Activated CD4-positive, alpha-beta memory T cell treated with anti-CD3 and anti-CD28 coated beads, Interleukin-2, amount 10 ng/mL, durations not matched to agents 7 days and 5 days (primary cell): ENCODE measurements at regions not wholly inside any gene's neighbourhood (a gene's known extent, or its start where the extent isn't known, plus 50 kb on each side); places are given as distances from the start of the nearest gene placed in this dataset.

ENCODE experiments used
- CTCF ChIA-PET: fragments of 350-600 bp; sonication (Branson Sonifier 250); formaldehyde crosslinking; loops from one replicate; lab custom pipeline; 2021; ENCODE audit warnings: antibody characterized with exemption, inconsistent platforms; lab: Charles Lee
- POLR2A ChIA-PET: fragments of 350-600 bp; sonication (Branson Sonifier 250); formaldehyde crosslinking; loops from one replicate; lab custom pipeline; 2021; ENCODE audit warnings: antibody characterized with exemption; lab: Charles Lee
- DNase-seq: peaks from one replicate; pipeline ENCODE4 v3.0.0-alpha.2; 2020
- H3K27ac Mint-ChIP-seq: one replicate; pipeline ENCODE4 v1.8.0; 2021; ENCODE audit warnings: mild to moderate bottlenecking, mixed read lengths
- H3K27me3 Mint-ChIP-seq: one replicate; pipeline ENCODE4 v1.8.0; 2021; ENCODE audit warnings: mixed read lengths
- H3K36me3 Mint-ChIP-seq: one replicate; pipeline ENCODE4 v1.8.0; 2021; ENCODE audit warnings: low read depth, mixed read lengths
- H3K4me1 Mint-ChIP-seq: one replicate; pipeline ENCODE4 v1.8.0; 2021; ENCODE audit warnings: mixed read lengths
- H3K4me3 Mint-ChIP-seq: one replicate; pipeline ENCODE4 v1.8.0; 2021; ENCODE audit warnings: mild to moderate bottlenecking, mixed read lengths
- H3K9me3 Mint-ChIP-seq: one replicate; pipeline ENCODE4 v1.8.0; 2021; ENCODE audit warnings: mixed read lengths

- H3K27me3 Mint-ChIP-seq, result no peaks in the 10 kb centered on the region
- peaks cover 2% of the 10 kb centered on the region for H3K9me3 Mint-ChIP-seq
- H3K4me1 Mint-ChIP-seq, result no peaks in the 10 kb centered on the region
- H3K4me3 Mint-ChIP-seq, result no peak overlapping the region
- ChIA-PET CTCF (no interaction called here), POLR2A (no interaction called here)
- H3K36me3 Mint-ChIP-seq, result no peaks in the 10 kb centered on the region
- no peak overlapping the region for H3K27ac Mint-ChIP-seq
- DNase-seq, result no peak
Measured at GRCh38 chr18:43994381-43994780, 686.3 kb upstream of the SETBP1 start.

DNA sequence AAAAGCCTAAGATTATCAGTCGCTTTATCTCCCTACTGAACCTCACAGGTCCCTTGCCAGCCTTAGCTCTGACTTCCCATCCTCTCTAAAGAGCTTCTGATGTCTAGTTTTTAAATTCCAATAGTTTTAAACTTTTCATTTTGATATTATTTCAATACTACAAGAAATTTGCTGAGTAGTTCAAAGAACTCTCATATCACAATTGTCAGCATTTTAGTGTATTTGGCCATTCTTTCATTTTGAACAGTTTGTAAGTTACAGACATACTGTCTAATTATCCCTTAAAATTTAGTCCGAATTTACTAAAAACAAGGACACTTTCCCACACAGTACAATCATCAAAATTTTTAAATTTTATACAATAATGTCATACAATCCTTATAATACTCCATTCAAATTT is 666.8 kb upstream of the SETBP1 start:
- CTCF ChIA-PET, result no interaction called here

GRCh38 chr18:44025421-44025820 is 655.3 kb upstream of the SETBP1 start:
- no peak for DNase-seq
- no peaks in the 10 kb centered on the region for H3K36me3 Mint-ChIP-seq
- no peaks in the 10 kb centered on the region for H3K4me1 Mint-ChIP-seq
- H3K9me3 Mint-ChIP-seq, result no peaks in the 10 kb centered on the region
- ChIA-PET CTCF (no interaction called here), POLR2A (no interaction called here)
- H3K4me3 Mint-ChIP-seq, result no peak overlapping the region
- no peaks in the 10 kb centered on the region for H3K27me3 Mint-ChIP-seq
- no peak overlapping the region for H3K27ac Mint-ChIP-seq

More for the DNA sequence above, 666.8 kb upstream of the SETBP1 start:
- no peaks in the 10 kb centered on the region for H3K27me3 Mint-ChIP-seq
- POLR2A ChIA-PET, result no interaction called here
- no peaks in the 10 kb centered on the region for H3K4me1 Mint-ChIP-seq
- H3K27ac Mint-ChIP-seq, result no peak overlapping the region
- peaks cover 4% of the 10 kb centered on the region for H3K9me3 Mint-ChIP-seq
- H3K36me3 Mint-ChIP-seq, result no peaks in the 10 kb centered on the region
- DNase-seq, result no peak
- H3K4me3 Mint-ChIP-seq, result no peak overlapping the region

GRCh38 chr18:44028109-44028508 is 652.6 kb upstream of the SETBP1 start:
- CTCF ChIA-PET, result no interaction called here
- POLR2A ChIA-PET, result no interaction called here
- Mint-ChIP-seq H3K4me1 (no peaks in the 10 kb centered on the region), H3K9me3 (no peaks in the 10 kb centered on the region), H3K27me3 (no peaks in the 10 kb centered on the region), H3K36me3 (no peaks in the 10 kb centered on the region), H3K27ac (no peak overlapping the region), H3K4me3 (no peak overlapping the region)
- no peak for DNase-seq

DNA sequence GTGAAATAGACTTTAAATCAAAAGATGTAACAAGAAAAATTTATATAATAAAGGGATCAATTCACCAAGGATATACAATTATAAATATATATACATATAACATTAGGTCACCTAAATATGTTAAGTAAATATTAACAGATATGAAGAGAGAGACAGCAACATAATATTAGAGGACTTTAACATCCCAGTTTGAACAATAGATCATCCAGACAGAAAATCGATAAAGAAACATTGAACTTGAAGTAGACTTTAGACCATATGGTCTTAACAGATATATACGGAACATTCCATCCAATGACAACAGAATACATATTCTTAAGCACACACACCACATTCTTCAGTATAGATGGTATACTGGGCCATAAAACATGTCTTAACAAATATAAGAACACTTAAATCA is 649.6 kb upstream of the SETBP1 start:
- no peak overlapping the region for H3K27ac Mint-ChIP-seq
- H3K4me1 Mint-ChIP-seq, result no peaks in the 10 kb centered on the region
- H3K36me3 Mint-ChIP-seq, result no peaks in the 10 kb centered on the region

GRCh38 chr18:44033144-44033701 is 647.5 kb upstream of the SETBP1 start:
- H3K9me3 Mint-ChIP-seq, result peaks cover 5% of the 10 kb centered on the region
- DNase-seq, result no peak
- H3K4me3 Mint-ChIP-seq, result no peak overlapping the region
- ChIA-PET POLR2A (no interaction called here), CTCF (interaction anchor here (0.6 kb wide), 1 partner anchor 15 kb away, joined by 3 read pairs; no protein-coding TSS in a partner anchor)
- H3K4me1 Mint-ChIP-seq, result no peaks in the 10 kb centered on the region
- H3K27ac Mint-ChIP-seq, result no peak overlapping the region
- H3K36me3 Mint-ChIP-seq, result no peaks in the 10 kb centered on the region
- H3K27me3 Mint-ChIP-seq, result no peaks in the 10 kb centered on the region

More for the DNA sequence above, 649.6 kb upstream of the SETBP1 start:
- Mint-ChIP-seq H3K9me3 (peaks cover 5% of the 10 kb centered on the region), H3K27me3 (no peaks in the 10 kb centered on the region), H3K4me3 (no peak overlapping the region)
- ChIA-PET POLR2A (no interaction called here), CTCF (no interaction called here)
- no peak for DNase-seq

DNA sequence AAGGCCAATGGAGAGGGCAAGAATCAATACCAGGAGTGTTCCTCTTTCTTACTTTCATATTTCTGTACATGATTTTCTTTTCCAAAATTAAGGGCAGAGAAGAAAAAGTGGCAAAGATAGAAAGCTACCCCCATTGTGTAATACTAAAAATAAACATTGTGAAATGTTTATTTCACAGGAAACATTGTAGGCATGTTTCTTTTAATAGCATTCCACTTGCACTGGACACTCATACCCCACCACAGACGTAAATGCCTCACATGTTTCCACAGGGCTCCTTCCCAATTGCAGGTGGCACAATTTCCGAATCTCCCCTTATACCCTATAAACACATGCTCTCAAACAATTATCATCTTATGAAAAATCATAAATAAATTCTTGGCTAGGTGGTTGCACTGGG is 645.1 kb upstream of the SETBP1 start:
- H3K4me3 Mint-ChIP-seq, result no peak overlapping the region
- CTCF ChIA-PET, result no interaction called here
- no peaks in the 10 kb centered on the region for H3K27me3 Mint-ChIP-seq
- POLR2A ChIA-PET, result no interaction called here
- H3K36me3 Mint-ChIP-seq, result no peaks in the 10 kb centered on the region
- no peak for DNase-seq
- no peak overlapping the region for H3K27ac Mint-ChIP-seq
- no peaks in the 10 kb centered on the region for H3K4me1 Mint-ChIP-seq
- H3K9me3 Mint-ChIP-seq, result peaks cover 5% of the 10 kb centered on the region

GRCh38 chr18:44036501-44036900 is 644.2 kb upstream of the SETBP1 start:
- no peak overlapping the region for H3K4me3 Mint-ChIP-seq
- H3K27me3 Mint-ChIP-seq, result no peaks in the 10 kb centered on the region
- ChIA-PET CTCF (no interaction called here), POLR2A (no interaction called here)
- DNase-seq, result no peak
- peaks cover 7% of the 10 kb centered on the region for H3K9me3 Mint-ChIP-seq
- H3K4me1 Mint-ChIP-seq, result no peaks in the 10 kb centered on the region
- no peaks in the 10 kb centered on the region for H3K36me3 Mint-ChIP-seq
- no peak overlapping the region for H3K27ac Mint-ChIP-seq

DNA sequence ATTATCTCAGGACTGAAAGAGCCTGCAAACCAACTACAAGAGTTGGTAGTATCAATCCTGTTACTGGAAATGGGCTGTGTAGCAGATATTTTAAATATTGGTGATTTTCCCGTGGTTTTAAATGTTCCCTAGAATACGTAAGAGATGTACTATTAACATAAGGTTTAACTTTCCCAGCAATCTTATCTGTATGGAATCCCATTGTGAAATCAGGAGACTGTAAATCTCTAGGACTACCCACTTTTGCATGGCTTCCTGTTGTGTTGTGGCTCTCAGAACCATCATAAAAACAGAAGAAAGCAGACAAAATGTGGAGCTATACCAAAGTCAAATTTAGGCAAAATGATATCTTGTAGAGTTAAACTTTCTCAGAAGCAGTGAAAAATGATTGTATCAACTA is 641.5 kb upstream of the SETBP1 start:
- CTCF ChIA-PET, result no interaction called here
- no peaks in the 10 kb centered on the region for H3K36me3 Mint-ChIP-seq
- H3K4me3 Mint-ChIP-seq, result no peak overlapping the region
- no peak overlapping the region for H3K27ac Mint-ChIP-seq
- H3K27me3 Mint-ChIP-seq, result no peaks in the 10 kb centered on the region
- POLR2A ChIA-PET, result no interaction called here
- peaks cover 9% of the 10 kb centered on the region for H3K9me3 Mint-ChIP-seq
- H3K4me1 Mint-ChIP-seq, result no peaks in the 10 kb centered on the region
- no peak for DNase-seq

- POLR2A ChIA-PET, result no interaction called here
- Mint-ChIP-seq H3K27me3 (no peaks in the 10 kb centered on the region), H3K4me3 (no peak overlapping the region), H3K27ac (no peak overlapping the region), H3K36me3 (no peaks in the 10 kb centered on the region), H3K4me1 (no peaks in the 10 kb centered on the region), H3K9me3 (peaks cover 9% of the 10 kb centered on the region)
- no peak for DNase-seq
- CTCF ChIA-PET, result no interaction called here
Measured at GRCh38 chr18:44039826-44040225, 640.9 kb upstream of the SETBP1 start.

DNA sequence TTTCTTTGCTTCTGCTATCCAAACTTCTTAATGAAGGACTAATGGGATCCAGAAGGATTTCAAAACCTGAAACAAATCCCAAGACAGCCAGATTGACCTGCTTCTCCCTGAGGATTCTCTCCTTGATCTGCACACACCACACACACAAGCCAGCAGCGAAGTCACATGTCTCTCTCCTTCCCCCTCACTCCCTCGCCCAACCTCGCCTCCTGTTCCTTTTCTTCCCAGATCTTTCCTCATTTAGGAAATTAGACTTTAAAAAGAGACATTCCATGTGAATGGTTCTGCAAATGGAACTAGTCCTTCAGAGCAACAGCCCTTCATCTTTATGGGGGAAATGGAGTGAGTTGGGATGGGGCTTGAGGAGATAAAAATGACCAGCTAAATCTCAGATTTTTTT is 639.1 kb upstream of the SETBP1 start:
- ChIA-PET CTCF (no interaction called here), POLR2A (no interaction called here)
- Mint-ChIP-seq H3K36me3 (no peaks in the 10 kb centered on the region), H3K9me3 (peaks cover 4% of the 10 kb centered on the region), H3K27me3 (no peaks in the 10 kb centered on the region), H3K27ac (no peak overlapping the region), H3K4me3 (no peak overlapping the region), H3K4me1 (no peaks in the 10 kb centered on the region)
- no peak for DNase-seq

GRCh38 chr18:44041961-44042360 is 638.7 kb upstream of the SETBP1 start:
- CTCF ChIA-PET, result no interaction called here
- POLR2A ChIA-PET, result no interaction called here
- Mint-ChIP-seq H3K4me3 (no peak overlapping the region), H3K27me3 (no peaks in the 10 kb centered on the region), H3K27ac (no peak overlapping the region), H3K4me1 (no peaks in the 10 kb centered on the region), H3K9me3 (peaks cover 4% of the 10 kb centered on the region), H3K36me3 (no peaks in the 10 kb centered on the region)
- no peak for DNase-seq

DNA sequence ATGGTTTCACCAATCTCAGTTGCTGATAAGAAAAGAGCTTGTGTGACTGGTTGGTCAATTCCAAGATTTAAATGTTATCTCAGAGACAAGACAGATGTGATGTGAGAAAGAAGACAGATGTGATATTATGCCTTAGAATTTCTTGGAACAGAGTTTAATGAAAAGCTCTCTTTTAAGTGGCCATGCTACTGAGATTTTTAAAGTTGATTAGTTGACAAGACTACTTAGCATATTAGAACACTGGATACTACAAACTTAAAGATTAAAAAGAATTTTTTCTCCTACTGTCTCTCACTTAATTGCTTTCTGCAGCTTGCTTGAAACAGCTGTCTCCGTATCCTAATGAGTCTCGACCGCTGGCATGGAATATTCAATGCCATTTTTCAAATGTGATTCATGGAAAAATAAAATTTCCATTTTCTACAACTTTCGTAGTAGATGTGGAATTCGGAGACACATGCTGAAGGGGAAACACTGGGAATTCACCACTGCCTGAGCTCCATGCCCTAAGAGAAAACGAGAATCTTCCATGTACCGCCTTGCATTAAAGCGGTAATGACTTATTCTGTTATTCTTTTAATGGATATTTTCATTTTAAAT is 634.2 kb upstream of the SETBP1 start:
- ChIA-PET CTCF (no interaction called here), POLR2A (no interaction called here)
- no peaks in the 10 kb centered on the region for H3K36me3 Mint-ChIP-seq
- no peaks in the 10 kb centered on the region for H3K4me1 Mint-ChIP-seq
- no peak for DNase-seq
- H3K4me3 Mint-ChIP-seq, result no peak overlapping the region
- H3K9me3 Mint-ChIP-seq, result peaks cover 2% of the 10 kb centered on the region
- H3K27me3 Mint-ChIP-seq, result no peaks in the 10 kb centered on the region
- no peak overlapping the region for H3K27ac Mint-ChIP-seq

DNA sequence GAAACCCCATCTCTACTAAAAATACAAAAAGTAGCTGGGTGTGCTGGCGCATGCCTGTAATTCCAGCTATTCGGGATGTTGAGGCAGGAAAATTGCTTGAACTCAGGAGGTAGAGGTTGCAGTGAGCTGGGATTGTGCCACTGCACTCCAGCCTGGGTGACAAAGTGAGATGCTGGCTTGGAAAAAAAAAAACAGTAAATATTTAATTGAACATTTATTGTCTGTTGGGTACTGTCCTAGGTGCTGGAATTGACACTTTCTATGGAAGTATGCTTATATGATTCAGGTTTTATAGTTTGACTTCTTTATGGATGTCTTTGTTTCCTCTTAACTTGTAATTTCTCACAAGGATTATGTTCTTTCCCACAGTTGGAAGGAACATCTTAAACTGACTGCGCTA is 633.1 kb upstream of the SETBP1 start:
- DNase-seq, result no peak
- Mint-ChIP-seq H3K4me1 (no peaks in the 10 kb centered on the region), H3K36me3 (no peaks in the 10 kb centered on the region), H3K9me3 (no peaks in the 10 kb centered on the region), H3K4me3 (no peak overlapping the region), H3K27ac (no peak overlapping the region), H3K27me3 (no peaks in the 10 kb centered on the region)
- ChIA-PET CTCF (no interaction called here), POLR2A (no interaction called here)
